Parathyroid adenoma (tissue), 2 donors: ENCODE measurements at regions not wholly inside any gene's neighbourhood (a gene's known extent, or its start where the extent isn't known, plus 50 kb on each side); places are given as distances from the start of the nearest gene placed in this dataset.
A peak's percentile ranks its signal among the peaks of the same experiment; 100 is the strongest.

Experiments used
- H2AFZ ChIP-seq: fragments of 300-600 bp; sonication (generic); one replicate; pipeline ENCODE4 v1.7.0; 2017; ENCODE audit warnings: antibody characterized with exemption, mild to moderate bottlenecking
- H3K27ac ChIP-seq: fragments of 300-600 bp; sonication (generic); one replicate; pipeline ENCODE4 v1.7.0; 2017
- H3K27me3 ChIP-seq: fragments of 300-600 bp; sonication (generic); one replicate; pipeline ENCODE4 v1.7.0; 2017; ENCODE audit warnings: low read length; ENCODE audit not compliant: control insufficient read depth, insufficient read depth
- H3K36me3 ChIP-seq: fragments of 300-600 bp; sonication (generic); one replicate; pipeline ENCODE4 v1.7.0; 2017; ENCODE audit warnings: low read length; ENCODE audit not compliant: control insufficient read depth, insufficient read depth
- H3K4me1 ChIP-seq: fragments of 300-600 bp; sonication (generic); one replicate; pipeline ENCODE4 v1.7.0; 2017; ENCODE audit warnings: control low read depth
- H3K4me2 ChIP-seq: fragments of 300-600 bp; sonication (generic); one replicate; pipeline ENCODE4 v1.7.0; 2017; ENCODE audit warnings: low read length
- H3K4me3 ChIP-seq: fragments of 300-600 bp; sonication (generic); one replicate; pipeline ENCODE4 v1.7.0; 2017; ENCODE audit warnings: low read depth, low read length
- H3K79me2 ChIP-seq: fragments of 300-600 bp; sonication (generic); one replicate; pipeline ENCODE4 v1.7.0; 2017; ENCODE audit warnings: control low read depth
- H3K9ac ChIP-seq: fragments of 300-600 bp; sonication (generic); one replicate; pipeline ENCODE4 v1.7.0; 2017; ENCODE audit warnings: mild to moderate bottlenecking
- H3K9me3 ChIP-seq: fragments of 300-600 bp; sonication (generic); one replicate; pipeline ENCODE4 v1.7.0; 2017; ENCODE audit warnings: low read length; ENCODE audit not compliant: control insufficient read depth
- TF ChIP-seq, protein P1 (sequence below): fragments of 300-600 bp; sonication (generic); IDR thresholded peaks from one replicate; pipeline ENCODE4 v1.7.0; 2017; ENCODE audit warnings: antibody characterized with exemption, mild to moderate bottlenecking
- donor health status: primary hyperparathyroidism.

DNA sequence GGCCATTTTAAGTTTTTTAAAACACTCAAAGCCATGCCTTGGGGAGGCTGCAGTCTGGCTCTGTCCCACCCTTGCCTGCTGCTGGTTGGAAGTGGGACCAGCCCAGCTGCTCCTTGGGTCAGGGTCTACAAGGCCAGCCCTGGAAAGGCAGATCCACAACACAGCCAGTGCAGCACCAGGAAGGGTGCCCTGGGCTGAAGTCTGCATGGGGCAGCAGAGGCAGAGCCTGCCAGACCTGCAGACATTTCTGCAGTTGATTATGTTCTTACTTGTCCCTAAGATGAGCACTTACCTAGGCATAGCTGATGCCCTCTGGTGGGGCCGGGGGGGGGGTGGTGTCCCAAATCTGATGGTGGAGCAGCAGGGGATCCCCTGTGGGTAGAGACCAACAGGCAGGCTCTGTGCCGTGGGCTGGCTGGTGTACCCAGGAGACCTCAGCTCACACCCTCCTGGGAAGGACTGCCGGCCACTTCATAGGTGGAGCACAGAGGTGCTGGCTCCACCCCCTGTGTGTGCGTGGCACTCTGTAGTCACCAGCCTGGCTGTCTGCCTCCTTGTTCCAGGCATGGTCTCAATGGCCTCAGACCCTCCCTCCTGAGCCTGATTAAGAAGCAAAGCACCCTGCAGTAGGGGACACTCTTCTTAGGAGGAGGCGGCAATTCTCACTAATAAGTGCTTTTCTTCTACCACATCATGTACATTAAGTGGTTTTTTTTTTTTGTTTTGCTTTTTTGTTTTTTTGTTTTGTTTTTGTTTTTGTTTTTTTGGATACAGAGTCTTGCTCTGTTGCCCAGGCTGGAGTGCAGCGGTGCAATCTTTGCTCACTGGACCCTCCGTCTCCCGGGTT is 97.4 kb upstream of the KLF13 start:
- Histone ChIP-seq H3K4me2 (no peak overlapping the region), H3K36me3 (no peaks in the 10 kb centered on the region), H3K4me3 (no peak overlapping the region), H3K27me3 (no peaks in the 10 kb centered on the region), H2AFZ (no peak overlapping the region), H3K79me2 (no peaks in the 10 kb centered on the region), H3K9me3 (no peaks in the 10 kb centered on the region), H3K27ac (no peak overlapping the region), H3K4me1 (no peaks in the 10 kb centered on the region), H3K9ac (no peak overlapping the region)
- TF ChIP-seq, protein P1, sequence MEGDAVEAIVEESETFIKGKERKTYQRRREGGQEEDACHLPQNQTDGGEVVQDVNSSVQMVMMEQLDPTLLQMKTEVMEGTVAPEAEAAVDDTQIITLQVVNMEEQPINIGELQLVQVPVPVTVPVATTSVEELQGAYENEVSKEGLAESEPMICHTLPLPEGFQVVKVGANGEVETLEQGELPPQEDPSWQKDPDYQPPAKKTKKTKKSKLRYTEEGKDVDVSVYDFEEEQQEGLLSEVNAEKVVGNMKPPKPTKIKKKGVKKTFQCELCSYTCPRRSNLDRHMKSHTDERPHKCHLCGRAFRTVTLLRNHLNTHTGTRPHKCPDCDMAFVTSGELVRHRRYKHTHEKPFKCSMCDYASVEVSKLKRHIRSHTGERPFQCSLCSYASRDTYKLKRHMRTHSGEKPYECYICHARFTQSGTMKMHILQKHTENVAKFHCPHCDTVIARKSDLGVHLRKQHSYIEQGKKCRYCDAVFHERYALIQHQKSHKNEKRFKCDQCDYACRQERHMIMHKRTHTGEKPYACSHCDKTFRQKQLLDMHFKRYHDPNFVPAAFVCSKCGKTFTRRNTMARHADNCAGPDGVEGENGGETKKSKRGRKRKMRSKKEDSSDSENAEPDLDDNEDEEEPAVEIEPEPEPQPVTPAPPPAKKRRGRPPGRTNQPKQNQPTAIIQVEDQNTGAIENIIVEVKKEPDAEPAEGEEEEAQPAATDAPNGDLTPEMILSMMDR, result no peak

DNA sequence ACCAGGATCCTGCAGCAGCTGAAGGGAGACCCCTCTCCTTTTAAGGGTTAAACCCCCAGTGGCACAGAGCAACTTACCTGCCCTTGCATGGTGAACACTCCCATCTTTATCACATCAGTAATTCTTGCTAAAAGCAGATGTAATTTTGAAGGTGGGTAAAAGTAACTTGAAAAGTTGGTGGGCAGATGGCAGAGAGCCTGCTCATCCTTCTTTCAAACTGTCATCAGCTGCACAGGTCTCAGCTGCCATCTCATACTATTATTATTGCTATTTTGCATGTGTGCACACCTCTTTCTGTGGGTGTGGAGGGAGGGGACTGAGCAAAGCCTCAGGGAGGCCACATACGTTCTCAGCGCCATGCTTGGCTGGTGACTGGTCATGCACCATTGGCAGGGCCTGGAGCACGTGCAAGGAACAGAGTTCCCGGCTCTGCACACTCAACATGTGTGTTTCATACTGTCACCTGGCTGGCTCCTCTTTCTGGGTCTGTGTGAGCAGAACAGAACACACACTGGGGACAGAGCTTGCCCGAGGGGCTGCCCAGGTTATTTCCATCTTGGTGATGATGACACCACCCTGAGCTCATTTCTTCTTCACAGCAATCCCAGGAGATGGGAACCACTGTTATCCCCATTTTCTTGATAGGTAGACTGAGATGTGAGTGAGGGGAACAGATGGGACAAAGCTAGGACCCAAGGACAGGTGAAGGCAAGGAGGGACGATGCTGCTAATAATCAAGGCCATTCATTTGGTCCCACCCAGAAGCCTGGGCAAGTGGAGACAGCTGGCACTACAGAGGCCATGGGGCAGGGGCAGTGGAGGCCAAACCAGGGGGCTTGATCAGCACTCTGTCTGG is 95.8 kb upstream of the KLF13 start:
- Histone ChIP-seq H3K36me3 (no peaks in the 10 kb centered on the region), H3K79me2 (no peaks in the 10 kb centered on the region), H3K4me1 (no peaks in the 10 kb centered on the region), H3K27ac (no peak overlapping the region), H2AFZ (no peak overlapping the region), H3K4me3 (no peak overlapping the region), H3K9me3 (no peaks in the 10 kb centered on the region), H3K27me3 (no peaks in the 10 kb centered on the region), H3K9ac (no peak overlapping the region), H3K4me2 (no peak overlapping the region)
- TF ChIP-seq, protein P1, result no peak

DNA sequence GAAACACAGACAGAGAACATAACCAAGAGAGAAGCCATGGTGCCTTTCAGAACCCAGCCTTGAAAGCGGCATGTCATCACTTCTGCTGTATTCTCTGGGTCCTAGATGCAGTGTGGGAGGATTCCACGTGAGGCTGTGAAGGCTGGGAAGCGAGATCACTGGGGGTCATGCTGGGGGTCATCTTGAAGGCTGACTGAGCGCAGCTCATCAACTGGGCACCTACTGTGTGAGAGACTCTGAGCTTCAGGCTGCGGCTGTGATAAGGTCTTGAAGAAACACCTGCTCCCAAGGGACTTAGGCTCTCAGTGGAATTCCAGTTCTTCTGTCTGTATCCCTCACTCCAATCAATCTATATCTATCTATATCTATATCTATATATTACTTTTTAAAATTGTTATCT is 91.8 kb upstream of the KLF13 start:
- TF ChIP-seq, protein P1, result no peak
- Histone ChIP-seq H2AFZ (no peak overlapping the region), H3K4me2 (no peak overlapping the region), H3K27me3 (no peaks in the 10 kb centered on the region), H3K9ac (no peak overlapping the region), H3K4me3 (no peak overlapping the region), H3K4me1 (no peaks in the 10 kb centered on the region), H3K36me3 (no peaks in the 10 kb centered on the region), H3K79me2 (no peaks in the 10 kb centered on the region), H3K27ac (no peak overlapping the region), H3K9me3 (no peaks in the 10 kb centered on the region)

DNA sequence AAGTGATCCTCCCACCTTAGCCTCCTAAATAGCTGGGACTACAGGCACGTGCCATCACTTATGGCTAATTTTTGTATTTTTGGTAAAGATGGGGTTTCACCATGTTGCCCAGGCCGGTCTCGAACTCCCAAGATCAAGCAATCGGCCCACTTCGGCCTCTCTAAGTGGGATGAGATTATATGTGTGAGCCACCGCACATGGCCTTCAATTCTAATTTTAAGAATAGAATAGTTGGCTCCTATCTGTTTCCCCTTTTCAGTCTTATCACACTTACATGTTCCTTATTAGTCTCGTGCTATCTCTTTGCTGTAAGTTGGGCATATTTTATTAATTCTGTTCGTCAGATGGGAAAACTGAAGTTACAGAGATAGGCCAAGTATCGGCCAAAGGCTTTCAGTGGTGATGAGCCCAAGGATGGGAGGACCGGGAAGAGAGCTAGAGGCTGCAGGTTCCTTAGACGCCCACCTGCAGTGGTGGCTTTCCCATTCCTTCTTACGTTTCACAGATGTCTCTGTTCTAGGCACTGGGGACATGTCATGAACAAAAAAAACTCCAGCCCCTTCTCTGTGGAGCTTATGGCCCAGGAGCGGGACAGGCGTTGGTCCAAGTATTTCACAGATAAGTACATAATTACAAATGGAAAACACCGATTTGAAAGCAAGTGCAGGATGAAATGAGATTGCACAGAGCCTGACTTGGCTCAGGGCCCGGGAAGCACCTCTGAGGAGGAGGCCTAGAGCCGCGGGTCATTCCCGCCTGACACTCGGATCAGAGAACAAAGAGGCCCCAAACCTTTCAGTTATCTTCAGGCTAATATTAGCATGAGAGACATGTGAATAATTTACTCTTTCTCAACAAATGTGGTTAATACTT is 91.1 kb upstream of the KLF13 start:
- no peak overlapping the region for H3K4me2 ChIP-seq
- H3K4me1 ChIP-seq, result no peaks in the 10 kb centered on the region
- peak overlapping the region; percentile 44 for H3K27ac ChIP-seq
- TF ChIP-seq, protein P1, result no peak
- no peaks in the 10 kb centered on the region for H3K36me3 ChIP-seq
- H3K9ac ChIP-seq, result no peak overlapping the region
- H3K4me3 ChIP-seq, result no peak overlapping the region
- no peaks in the 10 kb centered on the region for H3K9me3 ChIP-seq
- H2AFZ ChIP-seq, result no peak overlapping the region
- no peaks in the 10 kb centered on the region for H3K27me3 ChIP-seq
- H3K79me2 ChIP-seq, result no peaks in the 10 kb centered on the region
